ENCODE measurements at regions not wholly inside any gene's neighbourhood (a gene's known extent, or its start where the extent isn't known, plus 50 kb on each side); places are given as distances from the start of the nearest gene placed in this dataset.

DNA sequence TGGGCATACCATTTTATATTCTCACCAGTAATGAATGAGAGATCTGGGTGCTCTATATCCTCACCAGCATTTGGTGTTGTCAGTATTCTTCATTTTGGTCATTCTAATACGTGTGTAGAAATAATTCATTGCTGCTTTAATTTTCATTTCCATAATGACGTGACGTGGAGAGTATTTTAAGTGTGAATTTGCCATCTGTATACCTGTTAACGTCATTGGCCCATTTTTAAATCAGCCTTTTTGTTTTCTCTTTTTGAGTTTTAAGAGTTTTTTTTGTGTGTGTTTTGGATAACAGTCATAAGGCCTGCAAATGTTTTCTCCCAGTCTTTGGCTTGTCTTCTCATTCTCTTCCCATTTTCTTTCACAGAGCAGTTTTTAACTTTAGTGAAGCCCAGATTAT is 74.4 kb upstream of the SYT1 start:
- CTCF ChIA-PET: no interaction called here
- POLR2A ChIA-PET (ENCODE audit: unreplicated experiment): no interaction called here

More for the DNA sequence above, 74.4 kb upstream of the SYT1 start:
- no peaks in the 10 kb centered on the region for H3K79me1 ChIP-seq (ENCODE audit: low read depth in 1 of 2, low read length in 2 of 2)
- no peak overlapping the region for H3K56ac ChIP-seq (ENCODE audit: extremely low read depth, insufficient read depth, low read length)
- no peak overlapping the region for H3K4me2 ChIP-seq (ENCODE audit: low read depth, low read length)
- no peak overlapping the region for H3K18ac ChIP-seq (ENCODE audit: low read depth, low read length)
- no peak overlapping the region for H3K27ac ChIP-seq (ENCODE audit: insufficient read depth, low read length)
- H2BK20ac ChIP-seq (ENCODE audit: low read depth, low read length): no peak overlapping the region
- no peak overlapping the region for H3K4me3 ChIP-seq (ENCODE audit: insufficient read depth, low read depth, low read length)
- no peak overlapping the region for H2AK5ac ChIP-seq (ENCODE audit: low read depth, low read length)
- no peak for ATAC-seq (ENCODE audit: low read depth)
- 0 out of 2 replicates have a peak, but pooled peaks cover 2% of the 10 kb centered on the region for H3K9me3 ChIP-seq (ENCODE audit: control insufficient read depth, insufficient read depth, low read length)
- no peak overlapping the region for H2BK120ac ChIP-seq (ENCODE audit: low read depth, low read length)
- H4K5ac ChIP-seq (ENCODE audit: low read depth, low read length): no peak overlapping the region
- in situ Hi-C loops (cut with MboI; ENCODE audit: low sequenced_read_pairs): no loop called here
- no CpG with 5 or more reads among the region's 4 CpGs for WGBS, 2 experiments (ENCODE audit: extremely low coverage in 2 of 2, insufficient read length in 1 of 2)
- H3K14ac ChIP-seq (replicated peaks; ENCODE audit: low read depth, low read length): no peak overlapping the region
- no peak for DNase-seq
- no peak overlapping the region for H2AFZ ChIP-seq (replicated peaks; ENCODE audit: low read length, poor library complexity)
- no peak overlapping the region for H2BK5ac ChIP-seq (ENCODE audit: low read depth, low read length, poor library complexity, severe bottlenecking)
- no TSS peak for BruUV-seq (replicated peaks)
- H3K27me3 ChIP-seq (ENCODE audit: control insufficient read depth, insufficient read depth, low read length): no peaks in the 10 kb centered on the region
- no peaks in the 10 kb centered on the region for H3K36me3 ChIP-seq (ENCODE audit: control insufficient read depth, insufficient read depth, low read length)
- no peak overlapping the region for H3K23ac ChIP-seq (ENCODE audit: low read depth, low read length)
- intact Hi-C loops (cut with micrococcal nuclease): no loop called here
- H4K91ac ChIP-seq (ENCODE audit: insufficient read depth, low read depth, low read length): no peak overlapping the region
- no peaks in the 10 kb centered on the region for H3K4me1 ChIP-seq (ENCODE audit: control insufficient read depth, insufficient read depth, low read length)
- H4K8ac ChIP-seq (ENCODE audit: low read depth in 2 of 2, low read length in 2 of 2): no peak overlapping the region
- dilution Hi-C loops (cut with HindIII; ENCODE audit: low sequenced_read_pairs, unreplicated experiment): no loop called here
- TF ChIP-seq CTCF (conservative IDR thresholded peaks at IDR 0.05; ENCODE audit: low read depth, low read length) (no peak), MAFK (IDR thresholded peaks at IDR 0.05; ENCODE audit: low read depth, low read length) (no peak), CEBPB (IDR thresholded peaks at IDR 0.05; ENCODE audit: low read depth, low read length) (no peak), SMC3 (IDR thresholded peaks at IDR 0.05; ENCODE audit: low read depth, low read length) (no peak), RCOR1 (IDR thresholded peaks at IDR 0.05; ENCODE audit: insufficient replicate concordance, low read length) (no peak), NFE2L2 (IDR thresholded peaks at IDR 0.05; ENCODE audit: low read depth, low read length) (no peak), MXI1 (IDR thresholded peaks at IDR 0.05; ENCODE audit: borderline replicate concordance, low read depth, low read length) (no peak), MAZ (IDR thresholded peaks at IDR 0.05; ENCODE audit: borderline replicate concordance, low read depth, low read length) (no peak), POLR2A (IDR thresholded peaks at IDR 0.05; ENCODE audit: low read depth, low read length) (no peak), FOS (IDR thresholded peaks at IDR 0.05; ENCODE audit: low read depth, low read length) (no peak), CHD1 (IDR thresholded peaks at IDR 0.05; ENCODE audit: low read depth, low read length) (no peak), BHLHE40 (IDR thresholded peaks at IDR 0.05; ENCODE audit: low read depth, low read length) (no peak), RFX5 (IDR thresholded peaks at IDR 0.05; ENCODE audit: low read depth, low read length) (no peak)
- TF ChIP-seq, protein P1, sequence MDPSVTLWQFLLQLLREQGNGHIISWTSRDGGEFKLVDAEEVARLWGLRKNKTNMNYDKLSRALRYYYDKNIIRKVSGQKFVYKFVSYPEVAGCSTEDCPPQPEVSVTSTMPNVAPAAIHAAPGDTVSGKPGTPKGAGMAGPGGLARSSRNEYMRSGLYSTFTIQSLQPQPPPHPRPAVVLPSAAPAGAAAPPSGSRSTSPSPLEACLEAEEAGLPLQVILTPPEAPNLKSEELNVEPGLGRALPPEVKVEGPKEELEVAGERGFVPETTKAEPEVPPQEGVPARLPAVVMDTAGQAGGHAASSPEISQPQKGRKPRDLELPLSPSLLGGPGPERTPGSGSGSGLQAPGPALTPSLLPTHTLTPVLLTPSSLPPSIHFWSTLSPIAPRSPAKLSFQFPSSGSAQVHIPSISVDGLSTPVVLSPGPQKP (IDR thresholded peaks at IDR 0.05; ENCODE audit: borderline replicate concordance, low read depth, low read length): no peak
- TF ChIP-seq, protein P2, sequence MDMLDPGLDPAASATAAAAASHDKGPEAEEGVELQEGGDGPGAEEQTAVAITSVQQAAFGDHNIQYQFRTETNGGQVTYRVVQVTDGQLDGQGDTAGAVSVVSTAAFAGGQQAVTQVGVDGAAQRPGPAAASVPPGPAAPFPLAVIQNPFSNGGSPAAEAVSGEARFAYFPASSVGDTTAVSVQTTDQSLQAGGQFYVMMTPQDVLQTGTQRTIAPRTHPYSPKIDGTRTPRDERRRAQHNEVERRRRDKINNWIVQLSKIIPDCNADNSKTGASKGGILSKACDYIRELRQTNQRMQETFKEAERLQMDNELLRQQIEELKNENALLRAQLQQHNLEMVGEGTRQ (IDR thresholded peaks at IDR 0.05; ENCODE audit: low read depth, low read length): no peak
- no peak overlapping the region for H2AK9ac ChIP-seq (replicated peaks; ENCODE audit: low read depth, low read length, poor library complexity)
- H2BK15ac ChIP-seq (ENCODE audit: low read depth, low read length): no peak overlapping the region
- no peak overlapping the region for H3K4ac ChIP-seq (ENCODE audit: low read depth, low read length)
- H4K20me1 ChIP-seq (ENCODE audit: insufficient read depth, low read length): no peaks in the 10 kb centered on the region
- H3K9me1 ChIP-seq (ENCODE audit: insufficient read depth, low read length): no peaks in the 10 kb centered on the region
- H3K9ac ChIP-seq (ENCODE audit: low read depth, low read length): no peak overlapping the region
